ENCODE measurements at regions not wholly inside any gene's neighbourhood (a gene's known extent, or its start where the extent isn't known, plus 50 kb on each side); places are given as distances from the start of the nearest gene placed in this dataset.

DNA sequence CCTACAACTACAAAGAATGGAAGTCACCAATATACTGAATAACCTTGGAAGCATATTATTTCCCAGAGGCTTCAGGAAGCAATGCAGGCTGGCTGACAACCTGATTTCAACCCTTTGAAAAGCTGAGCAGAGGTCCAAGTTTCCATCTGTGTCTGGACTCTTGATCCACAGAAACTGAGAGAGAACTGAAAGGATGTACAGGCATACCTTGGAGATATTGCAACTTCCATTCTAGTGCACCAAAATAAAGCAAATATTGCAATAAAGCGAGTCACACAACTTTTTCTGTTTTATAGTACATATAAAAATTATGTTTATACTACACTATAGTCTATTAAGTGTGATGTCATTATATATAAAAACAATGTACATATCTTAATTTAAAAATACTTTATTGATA, 85.3 kb downstream of the TYW3 start:
- no peak for ATAC-seq
- TF ChIP-seq CTCF (IDR thresholded peaks at IDR 0.05) = no peak

GRCh38 chr1:74818661-74819456, 85.9 kb downstream of the TYW3 start:
- H3K4me1 ChIP-seq = no peaks in the 10 kb centered on the region
- no peak for TF ChIP-seq CTCF (IDR thresholded peaks at IDR 0.05)
- intact Hi-C loops (cut with DNase I) = no loop called here
- H3K4me3 ChIP-seq = no peak overlapping the region
- H3K9me3 ChIP-seq = no peaks in the 10 kb centered on the region
- no peak overlapping the region for H3K27ac ChIP-seq
- H3K27me3 ChIP-seq = no peaks in the 10 kb centered on the region
- ATAC-seq (no peak), DNase-seq (no peak)
- H3K36me3 ChIP-seq = no peaks in the 10 kb centered on the region

More for the DNA sequence above, 85.3 kb downstream of the TYW3 start:
- intact Hi-C loops (cut with DNase I) = no loop called here
- no peaks in the 10 kb centered on the region for H3K27me3 ChIP-seq
- H3K4me3 ChIP-seq = no peak overlapping the region
- DNase-seq = no peak
- H3K9me3 ChIP-seq = no peaks in the 10 kb centered on the region
- H3K4me1 ChIP-seq = no peaks in the 10 kb centered on the region
- H3K36me3 ChIP-seq = no peaks in the 10 kb centered on the region
- no peak overlapping the region for H3K27ac ChIP-seq

- intact Hi-C loops (cut with DNase I) = no loop called here
- ATAC-seq (no peak), DNase-seq (no peak)
- Histone ChIP-seq H3K27ac (no peak overlapping the region), H3K4me3 (no peak overlapping the region), H3K27me3 (no peaks in the 10 kb centered on the region), H3K9me3 (no peaks in the 10 kb centered on the region), H3K36me3 (no peaks in the 10 kb centered on the region), H3K4me1 (no peaks in the 10 kb centered on the region)
- no peak for TF ChIP-seq CTCF (IDR thresholded peaks at IDR 0.05)
Observed at GRCh38 chr1:74822851-74823401, 90.0 kb downstream of the TYW3 start.

- Histone ChIP-seq H3K27me3 (no peaks in the 10 kb centered on the region), H3K4me1 (no peaks in the 10 kb centered on the region), H3K36me3 (no peaks in the 10 kb centered on the region), H3K4me3 (no peak overlapping the region), H3K27ac (no peak overlapping the region), H3K9me3 (no peaks in the 10 kb centered on the region)
- DNase-seq (no peak), ATAC-seq (no peak)
- intact Hi-C loops (cut with DNase I) = no loop called here
- TF ChIP-seq CTCF (IDR thresholded peaks at IDR 0.05) = no peak
Observed at GRCh38 chr1:74824497-74825107, 91.7 kb downstream of the TYW3 start.

DNA sequence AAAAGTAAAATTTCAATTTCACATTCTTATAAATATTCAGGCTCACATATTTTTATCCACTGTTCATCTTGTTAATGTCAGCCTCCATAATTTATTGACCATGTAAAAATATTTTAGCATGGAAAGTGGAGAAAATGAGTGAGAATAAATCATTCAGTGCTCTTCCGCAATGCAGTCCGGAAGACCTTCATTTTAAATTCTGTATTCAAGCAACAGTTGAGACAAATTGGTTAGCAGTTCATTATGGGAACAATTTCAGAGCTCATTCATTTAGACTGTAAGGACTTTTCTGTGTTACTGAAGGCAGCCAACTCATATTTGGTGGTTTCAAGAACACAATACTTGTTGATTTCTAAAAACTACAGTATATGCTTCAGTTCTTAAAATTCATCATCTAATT, 97.8 kb downstream of the TYW3 start:
- no peak for TF ChIP-seq CTCF (IDR thresholded peaks at IDR 0.05)
- Histone ChIP-seq H3K36me3 (no peaks in the 10 kb centered on the region), H3K4me3 (no peak overlapping the region), H3K9me3 (no peaks in the 10 kb centered on the region), H3K27ac (no peak overlapping the region), H3K27me3 (no peaks in the 10 kb centered on the region), H3K4me1 (no peaks in the 10 kb centered on the region)
- intact Hi-C loops (cut with DNase I) = no loop called here
- no peak for ATAC-seq
- DNase-seq = no peak
